Kidney epithelial cell (primary cell): ENCODE measurements at regions not wholly inside any gene's neighbourhood (a gene's known extent, or its start where the extent isn't known, plus 50 kb on each side); places are given as distances from the start of the nearest gene placed in this dataset.
"Not testable (repeated sequence)": the region's sequence is repeated elsewhere in the genome, so short reads cannot be mapped to it uniquely, and the experiment has no call there.

Source experiments
- DNase-seq: peaks from one replicate; pipeline ENCODE4 v3.0.0-alpha.2; 2010; ENCODE audit warnings: low read depth
- H3K27me3 ChIP-seq: 2 replicates; pipeline ENCODE4 v1.6.0; 2011; ENCODE audit warnings: low read length; ENCODE audit not compliant: control insufficient read depth, insufficient read depth
- H3K36me3 ChIP-seq: 2 replicates; pipeline ENCODE4 v1.5.1; 2011; ENCODE audit warnings: low read length; ENCODE audit not compliant: control insufficient read depth, insufficient read depth
- H3K4me3 ChIP-seq: 2 replicates; pipeline ENCODE4 v1.5.1; 2011; ENCODE audit warnings: low read depth, mild to moderate bottlenecking, control low read depth, low read length
- CTCF ChIP-seq: IDR thresholded peaks from 2 replicates; pipeline ENCODE4 v1.5.1; 2011; ENCODE audit warnings: mild to moderate bottlenecking, moderate library complexity, low read length, control low read depth, inconsistent platforms; ENCODE audit not compliant: insufficient read depth, poor library complexity, severe bottlenecking

- TF ChIP-seq CTCF = peak; percentile 10
- Histone ChIP-seq H3K36me3 (no peaks in the 10 kb centered on the region), H3K27me3 (no peaks in the 10 kb centered on the region), H3K4me3 (peak overlapping the region; percentile 31)
- DNase-seq = no peak
Measured at GRCh38 chr9:24698881-24699518, 153.3 kb upstream of the IZUMO3 start.

- H3K27me3 ChIP-seq = no peaks in the 10 kb centered on the region
- no peak for TF ChIP-seq CTCF
- no peaks in the 10 kb centered on the region for H3K36me3 ChIP-seq
- no peak overlapping the region for H3K4me3 ChIP-seq
- peak; percentile 2 for DNase-seq
Measured at GRCh38 chr9:24672336-24672735, 126.6 kb upstream of the IZUMO3 start.

GRCh38 chr9:24657387-24657786 is 111.7 kb upstream of the IZUMO3 start:
- no peak for DNase-seq
- H3K4me3 ChIP-seq = no peak overlapping the region
- no peaks in the 10 kb centered on the region for H3K27me3 ChIP-seq
- no peaks in the 10 kb centered on the region for H3K36me3 ChIP-seq
- TF ChIP-seq CTCF = no peak

GRCh38 chr9:24652181-24652580 is 106.5 kb upstream of the IZUMO3 start:
- no peak overlapping the region for H3K4me3 ChIP-seq

GRCh38 chr9:24628809-24629208 is 83.1 kb upstream of the IZUMO3 start:
- not testable (repeated sequence) for H3K36me3 ChIP-seq, DNase-seq, H3K4me3 ChIP-seq, H3K27me3 ChIP-seq

More at GRCh38 chr9:24652181-24652580, 106.5 kb upstream of the IZUMO3 start:
- no peak for DNase-seq
- Histone ChIP-seq H3K36me3 (no peaks in the 10 kb centered on the region), H3K27me3 (no peaks in the 10 kb centered on the region)
- TF ChIP-seq CTCF = no peak

- Histone ChIP-seq H3K36me3 (no peaks in the 10 kb centered on the region), H3K27me3 (no peaks in the 10 kb centered on the region), H3K4me3 (no peak overlapping the region)
- no peak for TF ChIP-seq CTCF
- no peak for DNase-seq
Measured at GRCh38 chr9:24625097-24625496, 79.4 kb upstream of the IZUMO3 start.
